CD4-positive, alpha-beta T cell treated with Interleukin-10 for 1 hour (primary cell): ENCODE measurements at regions not wholly inside any gene's neighbourhood (a gene's known extent, or its start where the extent isn't known, plus 50 kb on each side); places are given as distances from the start of the nearest gene placed in this dataset.
"Not testable (repeated sequence)": the region's sequence is repeated elsewhere in the genome, so short reads cannot be mapped to it uniquely, and the experiment has no call there.

Experiments
- DNase-seq: peaks from one replicate; pipeline ENCODE4 v3.0.0-alpha.2; 2020

DNA sequence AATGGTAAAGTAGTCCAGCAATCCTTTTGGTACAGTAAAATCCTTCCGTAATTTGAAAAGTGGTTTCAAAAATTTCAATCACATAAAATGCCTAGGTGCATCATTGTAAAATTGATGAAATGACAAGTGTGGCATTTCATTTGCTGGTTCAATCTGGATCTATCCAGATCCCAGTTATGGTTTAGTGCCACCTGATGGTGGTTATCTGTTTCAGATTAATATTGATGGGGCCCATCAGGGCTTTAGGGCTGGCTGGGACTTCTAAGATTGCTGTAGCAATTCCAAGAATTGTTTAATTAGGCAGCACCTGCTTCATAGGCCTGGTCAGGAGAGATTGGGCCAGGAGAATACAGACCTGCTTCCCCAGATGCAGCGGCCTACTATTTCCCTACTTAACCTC is 55.5 kb upstream of the PIK3C3 start:
- DNase-seq: no peak

DNA sequence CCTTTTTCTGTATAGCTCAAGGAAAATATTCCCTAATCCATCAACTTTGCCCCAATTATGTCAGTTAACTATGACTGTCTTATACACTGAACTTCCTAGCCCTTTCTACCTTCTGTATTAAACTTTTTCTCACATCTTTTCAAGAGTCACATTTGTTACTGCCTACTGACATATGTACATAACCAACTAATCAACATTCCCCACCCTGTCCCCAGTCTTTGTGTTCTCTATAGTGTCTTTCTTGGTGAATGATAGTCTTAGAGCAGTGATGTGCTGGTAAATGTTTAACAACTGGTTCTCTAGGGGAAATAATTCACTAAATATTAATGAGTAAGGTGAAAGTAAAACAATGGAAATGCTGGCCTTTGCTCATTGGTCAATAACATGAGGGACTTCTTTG is 61.6 kb upstream of the PIK3C3 start:
- DNase-seq: no peak

DNA sequence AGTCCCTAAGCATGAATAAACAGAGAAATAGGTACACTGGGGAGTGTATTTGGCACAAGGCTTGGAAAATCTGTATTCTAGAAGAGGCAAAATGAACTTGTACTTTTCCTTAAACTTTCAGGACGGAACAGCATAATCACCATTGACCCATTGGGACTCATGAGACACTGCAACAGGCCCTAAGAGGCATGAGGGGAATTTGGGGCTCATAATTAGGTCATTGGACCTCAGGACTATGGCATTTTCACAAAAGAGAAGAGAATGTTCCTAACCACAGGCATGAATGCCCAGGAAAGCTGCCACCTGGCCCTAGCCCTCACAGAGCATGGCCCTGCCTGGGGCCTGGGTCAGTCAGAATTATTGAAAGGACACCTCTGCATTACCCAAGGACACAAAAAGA is 67.9 kb upstream of the PIK3C3 start:
- DNase-seq: no peak

DNA sequence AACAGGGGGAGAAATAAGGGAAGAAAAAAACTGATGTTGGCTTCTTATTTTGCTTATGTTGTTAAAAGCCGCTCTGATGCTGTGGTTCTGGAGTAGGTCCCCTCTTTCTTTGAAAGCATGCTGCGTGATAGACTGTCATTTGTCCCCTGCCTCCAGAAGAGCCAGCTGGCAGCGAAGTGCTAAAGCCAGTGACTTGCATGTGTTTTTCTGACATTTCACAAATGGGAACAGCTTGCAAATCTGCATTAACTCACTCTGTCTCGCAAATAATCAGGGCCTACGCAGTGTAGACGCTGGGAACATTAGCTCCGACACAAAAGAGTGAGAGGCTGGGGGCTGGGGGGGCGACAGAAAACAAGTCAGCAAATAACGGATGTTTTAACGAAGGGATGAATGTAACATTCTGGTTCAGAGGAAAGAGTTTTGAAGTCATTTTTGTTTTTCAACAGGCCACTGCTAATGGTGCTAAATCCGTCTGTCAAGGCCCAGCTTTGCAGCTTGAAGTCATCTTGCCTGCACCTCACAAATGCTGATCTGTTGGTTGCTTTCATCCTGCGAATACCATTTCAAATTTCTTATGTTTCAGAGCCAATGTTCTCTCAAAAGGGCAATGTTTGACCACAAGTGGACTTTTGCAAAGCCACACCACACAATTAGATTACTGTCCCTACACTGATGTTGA is 68.8 kb upstream of the PIK3C3 start:
- DNase-seq: no peak

DNA sequence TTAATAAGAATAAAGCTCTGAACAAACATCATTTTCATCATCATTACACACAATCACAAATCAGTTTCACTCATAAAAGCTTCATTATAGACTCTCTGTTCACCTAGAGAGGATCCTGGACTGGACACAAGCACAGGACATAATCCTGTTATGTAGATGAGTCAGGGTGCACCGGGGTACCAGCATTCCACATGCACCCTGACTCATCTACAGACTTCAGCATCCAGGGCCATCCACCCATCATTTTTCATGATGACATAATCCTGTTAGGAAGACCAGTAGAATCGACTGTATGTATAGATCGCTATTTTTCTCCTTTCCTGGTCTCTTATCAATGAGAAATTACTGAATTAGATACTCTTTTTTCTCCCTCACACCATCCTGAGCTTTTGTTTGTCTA is 73.7 kb upstream of the PIK3C3 start:
- DNase-seq: no peak

- DNase-seq: no peak
These were observed 75.8 kb upstream of the PIK3C3 start for GRCh38 chr18:41879256-41879655.

DNA sequence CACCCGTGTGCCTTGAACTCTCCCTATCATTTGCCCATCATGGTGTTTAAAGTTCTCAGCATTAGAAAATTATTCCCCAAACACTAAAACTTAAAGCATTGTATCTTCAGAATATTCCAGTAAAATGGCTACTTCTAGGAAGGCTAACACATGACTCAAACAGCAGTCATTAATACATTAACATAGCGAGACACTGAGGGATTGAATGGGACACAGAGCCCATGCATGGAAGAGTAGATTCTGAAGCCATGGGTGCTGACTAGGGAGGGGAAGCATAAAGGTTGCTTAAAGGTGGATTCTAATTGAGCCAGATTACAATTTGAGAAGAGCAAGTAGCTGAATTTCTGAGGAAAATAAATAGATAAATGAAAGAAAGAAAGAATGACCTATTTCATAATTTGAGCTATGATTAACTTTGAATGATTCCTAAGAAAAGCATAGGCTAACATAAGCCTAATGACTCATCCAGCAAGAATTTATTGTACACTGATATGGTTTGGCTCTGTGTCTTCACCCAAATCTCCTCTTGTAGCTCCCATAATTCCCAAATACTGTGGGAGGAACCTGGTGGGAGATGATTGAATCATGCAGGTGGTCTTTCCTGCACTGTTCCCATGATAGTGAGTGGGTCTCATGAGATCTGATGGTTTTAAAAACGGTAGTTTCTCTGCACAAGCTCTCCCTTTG is 79.8 kb upstream of the PIK3C3 start:
- DNase-seq: no peak

DNA sequence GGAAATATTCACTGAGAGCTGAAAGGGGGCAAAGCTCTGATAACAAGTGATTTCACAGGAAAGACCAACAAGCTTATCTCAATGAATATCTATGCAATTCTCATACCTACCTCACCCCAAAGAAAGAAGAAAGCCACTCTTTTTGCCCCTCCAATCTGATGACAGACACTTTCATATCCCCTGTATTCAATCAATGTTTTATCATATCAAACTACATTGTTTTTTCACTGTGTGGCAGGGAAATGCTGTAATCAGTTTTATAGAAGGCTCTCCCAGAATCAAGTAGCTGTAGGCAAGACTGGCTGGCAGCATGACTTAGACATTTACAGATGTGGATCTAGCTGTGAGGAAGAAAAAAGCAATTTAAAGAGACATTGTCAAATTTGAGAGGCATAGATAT is 81.3 kb upstream of the PIK3C3 start:
- no peak for DNase-seq

GRCh38 chr18:41872206-41872605 is 82.8 kb upstream of the PIK3C3 start:
- DNase-seq: no peak

DNA sequence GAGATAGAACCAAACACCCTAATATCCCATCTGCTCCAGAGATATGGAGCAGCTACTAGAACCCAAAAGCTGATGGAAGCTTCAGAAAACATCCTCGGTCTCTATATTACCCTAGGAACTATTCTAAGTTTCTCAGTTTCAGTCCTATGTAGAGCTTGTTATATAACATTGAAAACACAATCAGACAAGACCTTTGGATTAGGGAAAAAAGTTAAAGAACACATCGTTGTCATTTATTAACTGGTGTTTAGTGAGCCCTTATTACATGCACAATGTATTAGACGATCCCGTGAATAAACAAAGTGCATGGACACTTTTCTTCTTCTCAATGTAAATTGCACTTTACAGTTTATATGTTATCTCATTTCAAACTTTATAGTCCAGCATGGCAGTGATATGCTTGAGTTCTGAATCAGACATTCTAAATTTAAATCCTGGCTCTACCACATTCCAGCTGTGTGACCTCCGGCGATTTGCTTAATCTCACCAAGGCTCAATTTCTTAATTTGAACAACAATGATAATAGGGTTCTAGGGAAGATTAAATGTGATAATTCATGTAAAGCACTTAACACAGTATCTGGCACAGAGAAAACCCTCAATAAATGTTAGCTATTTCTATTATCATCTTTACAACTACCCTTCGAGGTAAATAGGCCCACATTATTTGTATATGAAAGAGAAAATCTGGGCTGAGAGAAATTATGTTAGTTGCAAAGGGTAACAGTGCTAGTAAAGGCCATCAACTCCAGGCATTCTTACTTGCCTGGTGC is 83.6 kb upstream of the PIK3C3 start:
- DNase-seq: no peak

- DNase-seq: no peak
These were observed 84.2 kb upstream of the PIK3C3 start for GRCh38 chr18:41870817-41871216.

- no peak for DNase-seq
These were observed 84.8 kb upstream of the PIK3C3 start for GRCh38 chr18:41870191-41870590.

DNA sequence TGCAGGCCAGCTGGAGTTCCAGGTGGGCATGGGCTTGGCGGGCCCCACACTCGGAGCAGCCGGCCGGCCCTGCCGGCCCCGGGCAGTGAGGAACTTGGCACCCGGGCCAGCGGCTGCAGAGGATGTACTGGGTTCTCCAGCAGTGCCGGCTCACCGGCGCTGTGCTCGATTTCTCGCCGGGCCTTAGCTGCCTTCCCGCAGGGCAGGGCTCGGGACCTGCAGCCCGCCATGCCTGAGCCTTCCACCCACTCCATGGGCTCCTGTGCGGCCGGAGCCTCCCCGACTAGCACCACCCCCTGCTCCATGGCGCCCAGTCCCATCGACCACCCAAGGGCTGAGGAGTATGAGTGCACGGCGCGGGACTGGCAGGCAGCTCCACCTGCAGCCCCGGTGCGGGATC is 89.2 kb upstream of the PIK3C3 start:
- DNase-seq: not testable (repeated sequence)

GRCh38 chr18:41864216-41864615 is 90.8 kb upstream of the PIK3C3 start:
- DNase-seq: no peak

DNA sequence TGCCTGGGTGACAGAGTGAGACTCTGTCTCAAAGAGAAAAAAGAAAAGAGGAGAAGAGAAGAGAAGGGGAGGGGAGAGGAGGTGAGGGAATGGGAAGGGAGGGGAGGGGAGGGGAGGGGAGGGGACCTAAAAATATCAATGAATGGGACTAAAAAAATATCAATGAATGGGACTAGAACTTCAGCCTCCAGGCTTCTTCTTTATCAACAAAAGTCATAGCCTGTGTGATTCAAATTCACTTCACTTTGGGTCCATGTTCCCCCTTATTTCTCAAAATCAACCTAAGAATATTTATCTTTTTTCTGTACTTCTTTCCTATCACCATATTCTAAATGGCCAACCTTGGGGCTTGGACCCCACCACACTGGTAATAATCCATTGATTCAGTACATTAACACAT is 92.1 kb upstream of the PIK3C3 start:
- DNase-seq: no peak

- no peak for DNase-seq
These were observed 94.0 kb upstream of the PIK3C3 start for GRCh38 chr18:41860987-41861386.

DNA sequence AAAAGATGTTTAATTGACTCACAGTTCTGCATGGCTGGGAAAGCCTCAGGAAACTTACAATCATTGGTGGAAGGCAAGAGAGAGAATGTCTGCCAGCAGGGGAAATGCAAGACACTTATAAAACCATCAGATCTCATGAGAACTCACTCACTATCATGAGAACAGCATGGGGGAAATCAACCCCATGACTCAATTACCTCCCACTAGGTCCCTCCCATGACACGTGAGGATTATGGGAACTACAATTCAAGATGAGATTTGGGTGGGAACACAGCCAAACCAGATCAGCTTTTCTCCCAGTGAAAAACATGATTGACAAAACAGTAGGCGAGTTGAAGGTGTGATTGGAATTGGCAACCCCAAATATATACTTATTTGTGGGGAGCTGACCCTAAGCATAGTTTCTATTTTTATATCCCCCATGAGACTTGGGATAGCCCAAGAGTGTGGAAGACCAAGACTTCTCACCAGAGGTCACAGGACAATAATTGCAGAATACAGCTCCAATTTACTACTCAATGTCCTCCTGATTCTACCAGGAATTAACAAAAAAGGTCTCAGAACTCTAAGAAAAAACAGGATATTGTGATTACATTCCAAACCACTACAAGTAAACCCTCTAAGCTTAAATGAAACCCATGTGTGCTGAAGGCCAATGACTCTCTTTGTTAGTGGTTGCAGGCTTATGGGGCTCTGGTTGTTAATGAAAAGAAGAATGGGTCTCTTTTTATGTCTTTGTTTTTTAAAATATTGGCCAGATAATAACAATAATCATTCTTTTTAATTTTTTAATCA is 96.1 kb upstream of the PIK3C3 start:
- no peak for DNase-seq

- no peak for DNase-seq
These were observed 101.8 kb upstream of the PIK3C3 start for GRCh38 chr18:41853280-41853679.

DNA sequence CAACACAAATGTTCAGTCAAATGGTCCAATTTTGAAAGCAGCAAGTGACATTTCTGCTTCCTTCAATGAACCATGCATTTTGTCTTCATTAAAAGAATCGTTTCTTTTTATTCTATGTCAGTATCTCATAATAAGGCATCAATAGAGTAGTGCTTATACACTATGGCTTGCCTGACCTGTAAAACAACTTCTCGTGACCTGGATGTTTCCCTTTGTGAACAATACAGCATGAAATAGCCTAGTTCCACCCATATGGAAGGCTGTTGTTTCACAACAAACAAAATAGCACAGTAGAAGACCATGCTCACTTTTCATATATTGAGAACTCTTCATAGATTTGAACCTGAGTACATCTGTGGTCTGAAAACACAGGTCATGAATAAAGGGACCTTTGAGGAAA is 104.3 kb upstream of the PIK3C3 start:
- DNase-seq: no peak

DNA sequence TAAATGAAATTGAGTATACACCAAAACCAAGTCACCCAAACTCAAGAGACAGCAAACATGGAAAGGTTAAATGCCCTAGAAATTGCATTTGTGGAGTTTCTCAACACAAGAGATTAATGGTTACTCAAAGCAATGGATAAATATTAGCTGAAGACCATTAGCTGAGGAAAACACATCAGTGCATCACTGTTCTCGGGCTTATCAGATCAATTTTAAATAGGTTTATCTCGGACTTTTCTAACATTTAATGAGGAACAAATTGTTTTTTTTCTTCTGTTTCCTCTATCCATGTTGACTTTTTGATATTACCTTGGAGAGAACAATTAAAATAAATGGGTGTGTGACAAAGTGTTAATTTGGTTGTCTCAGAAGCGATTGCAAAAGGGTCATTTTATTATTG is 105.4 kb upstream of the PIK3C3 start:
- DNase-seq: no peak

DNA sequence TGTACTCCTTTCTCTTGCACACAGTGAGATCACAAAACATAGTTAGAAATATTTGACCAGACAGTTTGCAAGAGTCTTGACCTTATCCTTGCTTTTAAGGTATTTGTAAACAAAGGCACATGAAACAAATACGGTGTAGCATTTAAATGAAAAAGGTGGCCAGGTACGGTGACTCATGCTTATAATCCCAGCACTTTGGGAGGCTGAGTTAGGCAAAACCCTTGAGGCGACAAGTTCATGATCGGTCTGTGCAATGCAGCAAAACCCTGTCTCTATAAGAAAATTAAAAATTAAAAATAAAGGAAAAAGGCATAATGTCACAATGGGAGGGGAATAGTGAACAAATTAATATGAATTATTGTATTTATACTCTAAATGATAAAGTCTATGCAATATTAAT is 109.5 kb upstream of the PIK3C3 start:
- DNase-seq: no peak

GRCh38 chr18:41842886-41843285 is 112.1 kb upstream of the PIK3C3 start:
- no peak for DNase-seq
